ENCODE measurements at regions not wholly inside any gene's neighbourhood (a gene's known extent, or its start where the extent isn't known, plus 50 kb on each side); places are given as distances from the start of the nearest gene placed in this dataset.

- Histone ChIP-seq H3K4me1 (ENCODE audit: low read depth, poor library complexity, severe bottlenecking) (no peaks in the 10 kb centered on the region), H3K4me2 (no peak overlapping the region), H4K20me1 (ENCODE audit: insufficient read depth) (no peaks in the 10 kb centered on the region), H3K9ac (no peak overlapping the region), H3K27ac (no peak overlapping the region), H2AFZ (ENCODE audit: low read depth) (no peak overlapping the region), H3K27me3 (ENCODE audit: insufficient read depth, low read depth) (no peaks in the 10 kb centered on the region), H3K36me3 (ENCODE audit: insufficient read depth) (no peaks in the 10 kb centered on the region), H3K79me2 (ENCODE audit: insufficient read depth, low read depth) (no peaks in the 10 kb centered on the region), H3K4me3 (IDR thresholded peaks at IDR 0.05; ENCODE audit: insufficient read depth, low read depth, low read length) (no peak overlapping the region)
- no peak for TF ChIP-seq CTCF (conservative IDR thresholded peaks at IDR 0.05; ENCODE audit: low read depth, low read length)
Measured at GRCh38 chr13:107743983-107744382, 471.4 kb downstream of the LIG4 start.

GRCh38 chr13:107743526-107743925 is 471.8 kb downstream of the LIG4 start:
- Histone ChIP-seq H3K79me2 (ENCODE audit: insufficient read depth, low read depth) (no peaks in the 10 kb centered on the region), H4K20me1 (ENCODE audit: insufficient read depth) (no peaks in the 10 kb centered on the region), H3K27ac (no peak overlapping the region), H3K4me3 (IDR thresholded peaks at IDR 0.05; ENCODE audit: insufficient read depth, low read depth, low read length) (no peak overlapping the region), H3K4me1 (ENCODE audit: low read depth, poor library complexity, severe bottlenecking) (no peaks in the 10 kb centered on the region), H3K4me2 (no peak overlapping the region), H3K9ac (no peak overlapping the region), H3K27me3 (ENCODE audit: insufficient read depth, low read depth) (no peaks in the 10 kb centered on the region), H3K36me3 (ENCODE audit: insufficient read depth) (no peaks in the 10 kb centered on the region), H2AFZ (ENCODE audit: low read depth) (no peak overlapping the region)
- TF ChIP-seq CTCF (conservative IDR thresholded peaks at IDR 0.05; ENCODE audit: low read depth, low read length), result no peak

- Histone ChIP-seq H2AFZ (ENCODE audit: low read depth) (no peak overlapping the region), H3K27ac (no peak overlapping the region), H3K4me2 (no peak overlapping the region), H3K4me3 (IDR thresholded peaks at IDR 0.05; ENCODE audit: insufficient read depth, low read depth, low read length) (no peak overlapping the region), H3K36me3 (ENCODE audit: insufficient read depth) (no peaks in the 10 kb centered on the region), H3K27me3 (ENCODE audit: insufficient read depth, low read depth) (no peaks in the 10 kb centered on the region), H3K4me1 (ENCODE audit: low read depth, poor library complexity, severe bottlenecking) (no peaks in the 10 kb centered on the region), H3K79me2 (ENCODE audit: insufficient read depth, low read depth) (no peaks in the 10 kb centered on the region), H3K9ac (no peak overlapping the region), H4K20me1 (ENCODE audit: insufficient read depth) (no peaks in the 10 kb centered on the region)
- no peak for TF ChIP-seq CTCF (conservative IDR thresholded peaks at IDR 0.05; ENCODE audit: low read depth, low read length)
Measured at GRCh38 chr13:107743100-107743499, 472.2 kb downstream of the LIG4 start.

GRCh38 chr13:107742544-107742943 is 472.8 kb downstream of the LIG4 start:
- Histone ChIP-seq H3K4me2 (no peak overlapping the region), H2AFZ (ENCODE audit: low read depth) (no peak overlapping the region), H3K4me1 (ENCODE audit: low read depth, poor library complexity, severe bottlenecking) (no peaks in the 10 kb centered on the region), H3K27ac (no peak overlapping the region), H3K79me2 (ENCODE audit: insufficient read depth, low read depth) (no peaks in the 10 kb centered on the region), H3K27me3 (ENCODE audit: insufficient read depth, low read depth) (no peaks in the 10 kb centered on the region), H3K9ac (no peak overlapping the region), H3K36me3 (ENCODE audit: insufficient read depth) (no peaks in the 10 kb centered on the region), H3K4me3 (IDR thresholded peaks at IDR 0.05; ENCODE audit: insufficient read depth, low read depth, low read length) (no peak overlapping the region), H4K20me1 (ENCODE audit: insufficient read depth) (no peaks in the 10 kb centered on the region)
- TF ChIP-seq CTCF (conservative IDR thresholded peaks at IDR 0.05; ENCODE audit: low read depth, low read length), result no peak

GRCh38 chr13:107738004-107738403 is 477.3 kb downstream of the LIG4 start:
- H3K4me3 ChIP-seq (IDR thresholded peaks at IDR 0.05; ENCODE audit: insufficient read depth, low read depth, low read length), result no peak overlapping the region
- H3K9ac ChIP-seq, result no peak overlapping the region
- H3K36me3 ChIP-seq (ENCODE audit: insufficient read depth), result no peaks in the 10 kb centered on the region
- no peak overlapping the region for H3K4me2 ChIP-seq
- no peak overlapping the region for H2AFZ ChIP-seq (ENCODE audit: low read depth)
- no peaks in the 10 kb centered on the region for H3K4me1 ChIP-seq (ENCODE audit: low read depth, poor library complexity, severe bottlenecking)
- no peak overlapping the region for H3K27ac ChIP-seq
- no peaks in the 10 kb centered on the region for H3K27me3 ChIP-seq (ENCODE audit: insufficient read depth, low read depth)
- TF ChIP-seq CTCF (conservative IDR thresholded peaks at IDR 0.05; ENCODE audit: low read depth, low read length), result no peak
- no peaks in the 10 kb centered on the region for H4K20me1 ChIP-seq (ENCODE audit: insufficient read depth)
- H3K79me2 ChIP-seq (ENCODE audit: insufficient read depth, low read depth), result no peaks in the 10 kb centered on the region

Data from KMS-11 (cell line).